Fibroblast of the conjunctiva (primary cell): ENCODE measurements at regions not wholly inside any gene's neighbourhood (a gene's known extent, or its start where the extent isn't known, plus 50 kb on each side); places are given as distances from the start of the nearest gene placed in this dataset.
A peak's percentile ranks its signal among the peaks of the same experiment; 100 is the strongest.

ENCODE experiments used
- DNase-seq: peaks from one replicate; pipeline ENCODE4 v3.0.0-alpha.2; 2010; ENCODE audit warnings: low read depth

DNA sequence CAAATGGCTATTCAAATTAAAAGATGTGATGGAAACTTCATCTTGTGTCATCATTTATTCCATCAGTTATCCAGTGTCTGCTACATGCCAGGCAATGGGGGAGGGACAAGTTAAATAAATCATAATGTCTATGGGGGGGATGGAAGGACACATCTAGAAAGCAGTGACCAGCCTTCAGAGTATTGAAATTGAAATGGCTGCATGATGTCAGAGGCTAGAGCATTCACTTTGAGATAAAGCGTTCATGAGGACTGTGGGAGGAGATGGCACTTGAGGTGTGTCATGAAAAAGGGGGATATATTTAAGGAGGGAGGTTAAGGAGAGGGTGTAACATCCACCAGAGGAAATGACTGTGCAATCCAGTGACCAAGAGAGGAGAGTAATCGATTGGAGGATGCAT, 50.6 kb downstream of the SLIT2 start:
- no peak for DNase-seq

DNA sequence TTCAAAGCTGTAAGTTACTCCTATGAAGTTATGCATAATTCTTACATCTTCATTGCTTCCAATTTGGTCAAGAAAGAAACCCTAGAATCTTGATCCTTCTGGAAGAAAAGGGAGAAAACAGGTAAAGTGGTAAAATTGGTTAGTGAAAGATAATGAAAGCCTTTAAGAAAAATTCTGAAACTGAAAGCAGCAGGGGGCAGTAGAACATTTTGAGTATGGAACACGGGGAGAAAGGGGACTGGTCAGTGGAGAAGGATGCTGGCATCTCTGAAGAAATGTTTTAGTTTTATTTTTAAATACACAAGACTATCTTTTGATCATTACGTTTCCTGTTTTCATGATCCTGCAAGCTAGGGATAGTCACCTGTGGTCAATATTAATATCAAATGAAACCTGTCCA, 54.3 kb downstream of the SLIT2 start:
- DNase-seq: no peak

DNA sequence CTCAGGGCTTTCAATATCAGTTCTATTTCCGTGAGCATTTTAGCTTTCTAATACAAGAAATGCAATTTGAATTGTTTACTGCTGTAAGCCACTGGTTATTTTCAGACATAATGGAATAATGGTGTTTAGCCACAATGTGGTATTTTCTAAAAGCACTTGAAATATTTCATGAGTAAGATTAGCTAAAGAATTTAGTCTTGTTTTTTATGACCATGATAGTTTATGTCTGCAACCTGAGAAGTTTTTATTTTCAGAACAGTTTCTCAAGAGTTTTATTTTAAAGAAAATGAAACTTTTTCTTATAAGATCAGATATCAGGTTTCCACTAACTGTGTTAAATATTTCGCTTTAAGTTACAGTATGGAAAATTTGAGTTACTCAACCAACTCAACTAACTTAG, 60.2 kb downstream of the SLIT2 start:
- DNase-seq: no peak

DNA sequence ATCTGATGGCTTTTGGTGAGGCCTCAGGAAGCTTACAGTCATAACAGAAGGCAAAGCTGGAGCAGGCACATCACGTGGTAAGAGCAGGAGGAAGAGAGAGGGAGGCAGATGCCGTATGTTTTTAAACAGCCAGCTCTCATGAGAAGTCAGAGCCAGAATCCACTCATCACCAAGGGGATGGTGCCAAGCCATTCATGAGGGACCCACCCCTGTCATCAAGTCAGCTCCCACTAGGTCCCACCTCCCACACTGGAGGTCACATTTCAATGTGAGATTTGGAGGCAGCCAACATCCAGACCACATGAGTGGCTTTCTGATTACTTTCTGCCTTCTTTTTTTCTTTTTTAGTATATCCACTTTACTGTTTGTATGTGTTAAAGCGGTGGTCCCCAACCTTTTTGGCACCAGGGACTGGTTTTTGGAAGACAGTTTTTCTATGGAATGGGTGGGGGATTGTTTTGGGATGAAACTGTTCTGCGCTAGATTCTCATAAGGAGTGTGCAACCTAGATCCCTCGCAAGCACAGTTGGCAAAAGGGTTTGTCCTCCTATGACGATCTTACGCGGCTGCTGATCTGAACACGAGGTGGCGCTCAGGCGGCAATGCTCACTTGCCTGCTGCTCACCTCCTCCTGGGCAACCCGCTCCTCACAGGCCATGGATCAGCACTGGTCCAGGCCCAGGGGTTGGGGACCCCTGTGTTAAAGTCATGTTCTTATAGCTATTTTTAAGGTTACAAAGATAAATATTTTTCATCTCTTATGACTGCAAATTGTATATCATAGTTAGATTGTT, 61.7 kb downstream of the SLIT2 start:
- DNase-seq: no peak

DNA sequence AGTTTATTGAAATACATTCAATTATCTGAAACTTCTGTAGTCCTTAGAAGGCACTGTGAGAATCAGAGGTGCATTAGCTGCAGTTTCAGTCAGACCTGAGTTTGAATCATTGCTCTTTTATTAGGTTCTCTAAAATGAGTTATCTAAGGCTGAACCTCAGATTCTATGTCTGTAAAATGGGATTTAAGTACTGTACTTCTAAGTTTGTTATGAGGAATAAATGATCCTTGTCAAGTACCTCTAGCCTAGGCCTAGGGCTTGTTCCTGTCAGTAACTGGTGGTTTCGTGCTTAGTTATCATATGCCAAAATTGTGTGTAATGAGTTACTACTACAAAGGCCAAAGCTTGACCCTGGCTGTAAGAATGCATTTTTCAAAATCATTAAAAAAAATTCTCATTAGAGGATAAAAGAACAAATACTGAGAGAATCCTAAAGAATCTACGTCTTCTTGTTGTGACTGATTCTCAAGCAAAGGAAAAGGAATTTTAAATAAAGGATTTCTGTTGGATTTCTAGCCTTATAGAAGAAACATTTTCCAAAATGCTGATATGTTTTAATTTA, 65.8 kb downstream of the SLIT2 start:
- no peak for DNase-seq

DNA sequence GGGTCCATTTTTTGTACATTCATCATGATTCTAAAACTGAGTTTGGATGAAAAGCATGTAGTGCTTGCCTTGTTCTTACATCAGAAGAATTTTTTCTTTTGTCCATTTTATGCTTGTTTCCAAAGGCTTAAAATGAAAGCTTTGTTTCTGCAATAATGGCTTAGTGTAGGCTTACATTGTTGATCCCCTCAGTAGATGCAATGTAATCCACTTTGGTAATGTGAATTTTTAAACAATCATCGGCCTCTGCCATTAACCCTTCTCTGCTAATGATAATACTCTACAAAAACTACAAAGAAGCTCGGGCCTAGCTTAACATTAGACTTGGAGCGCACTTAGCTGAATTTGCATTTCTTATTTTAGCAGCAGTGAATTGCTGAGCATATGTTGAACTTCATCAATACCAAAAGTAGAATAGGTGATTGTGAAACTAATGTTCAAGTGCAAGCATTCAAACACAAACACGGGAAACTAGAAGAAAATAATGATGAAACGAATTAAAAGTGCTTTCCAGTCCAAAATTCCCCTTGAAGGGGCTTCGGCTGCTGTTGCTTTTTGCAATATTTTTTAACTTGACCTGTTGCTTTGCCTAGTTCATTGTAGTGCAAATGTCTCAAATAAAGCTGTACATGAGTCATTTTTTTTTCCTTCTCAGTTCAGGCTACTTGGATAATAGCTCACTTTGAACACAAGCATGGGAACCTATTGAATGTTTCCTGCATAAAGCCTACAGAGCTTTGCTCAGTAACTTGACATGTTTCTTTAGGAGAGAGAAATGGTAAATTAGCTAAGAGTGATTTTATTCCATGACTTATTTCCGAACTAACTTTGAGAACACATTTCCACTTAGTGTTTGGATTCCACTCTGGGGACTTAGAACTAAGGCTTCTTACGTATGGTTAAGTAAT, 66.5 kb downstream of the SLIT2 start:
- peak; percentile 41 for DNase-seq

DNA sequence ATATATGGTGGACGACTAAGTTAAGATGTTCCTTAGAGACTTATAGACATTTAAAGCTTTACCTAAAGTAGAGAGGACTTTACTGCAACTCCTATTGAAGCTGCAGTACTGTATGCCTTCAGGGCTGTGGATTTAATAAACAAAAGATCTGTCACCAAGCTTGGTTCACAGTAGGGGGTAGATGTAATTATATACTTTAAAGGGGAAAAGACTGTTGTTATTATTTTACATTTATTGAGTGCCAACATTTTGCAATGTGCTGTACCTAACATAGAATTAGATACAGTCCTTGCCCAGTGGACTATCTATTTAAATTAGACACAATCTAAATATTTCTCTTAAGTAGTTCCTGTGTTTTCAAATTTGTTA, 67.2 kb downstream of the SLIT2 start:
- DNase-seq: no peak

DNA sequence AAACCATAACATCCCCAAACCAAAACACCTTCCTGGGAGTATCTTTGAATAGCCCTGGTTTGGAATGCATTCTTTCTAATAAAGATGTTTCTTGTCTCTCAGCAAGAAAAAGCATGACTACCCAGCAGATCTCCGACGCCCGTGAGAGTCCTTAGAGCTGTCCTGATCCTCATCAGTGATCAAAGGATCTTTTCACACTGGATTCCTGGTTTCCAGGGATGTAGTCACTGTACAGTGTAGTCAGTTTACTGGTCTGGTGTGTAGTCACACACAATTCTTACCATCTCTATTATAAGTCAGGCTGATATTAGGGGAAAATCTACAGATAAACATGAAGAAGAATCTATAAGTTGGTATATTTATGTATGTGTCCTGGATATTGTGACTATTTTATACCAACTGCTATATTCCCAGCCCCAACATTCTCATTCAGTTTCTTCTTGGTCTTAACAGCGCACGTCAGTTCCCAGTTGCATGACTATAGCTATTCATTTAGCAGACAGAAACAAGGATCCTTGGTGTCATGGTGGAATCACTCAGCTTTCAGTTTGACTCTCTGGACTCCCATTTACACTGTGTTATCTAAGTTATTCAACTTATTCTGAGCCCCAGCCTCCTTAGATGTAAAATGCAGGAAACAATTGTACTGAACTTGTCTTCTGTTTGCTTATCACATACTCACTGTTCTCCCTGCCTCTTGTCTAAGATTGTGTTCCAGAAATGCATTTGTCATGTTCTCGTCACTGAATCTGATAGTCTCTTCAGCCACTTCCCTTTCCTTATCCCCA, 68.3 kb downstream of the SLIT2 start:
- DNase-seq: no peak

DNA sequence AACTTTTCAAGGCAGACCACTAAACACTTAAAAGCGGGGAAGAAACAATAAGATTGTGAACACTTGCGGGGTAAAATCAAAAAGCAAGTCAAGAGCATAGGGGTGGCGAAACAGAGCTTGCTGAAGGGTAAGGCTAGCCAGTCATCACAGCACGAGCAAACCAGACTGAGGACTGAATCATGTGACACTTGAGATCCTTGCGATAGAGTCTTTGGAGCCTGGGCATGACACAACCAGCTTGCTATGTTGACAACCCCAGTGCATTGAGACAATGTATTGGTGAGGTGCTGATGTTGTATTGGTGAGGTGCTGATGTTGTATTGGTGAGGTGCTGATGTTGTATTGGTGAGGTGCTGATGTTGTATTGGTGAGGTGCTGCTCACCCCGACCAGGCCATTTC, 72.3 kb downstream of the SLIT2 start:
- DNase-seq: no peak

DNA sequence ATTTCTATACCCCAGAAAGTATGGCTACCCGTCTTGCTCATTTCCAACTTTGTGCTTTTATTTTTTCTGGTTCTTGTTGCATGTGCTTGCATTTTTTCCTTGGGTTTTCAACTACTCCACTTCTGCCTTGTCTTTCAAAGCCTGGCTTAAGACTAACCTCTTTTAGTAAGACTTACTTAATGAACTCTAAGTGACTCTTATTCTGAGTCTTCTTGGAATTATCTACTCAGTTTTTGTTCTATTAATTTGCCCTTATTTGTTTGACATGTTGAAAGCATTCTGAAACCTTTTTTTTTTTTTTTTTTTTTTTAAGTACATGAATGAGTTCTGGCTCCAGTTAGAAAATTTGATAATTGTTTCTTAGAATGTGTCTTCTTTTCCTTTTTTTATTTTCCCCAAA, 74.8 kb downstream of the SLIT2 start:
- no peak for DNase-seq

DNA sequence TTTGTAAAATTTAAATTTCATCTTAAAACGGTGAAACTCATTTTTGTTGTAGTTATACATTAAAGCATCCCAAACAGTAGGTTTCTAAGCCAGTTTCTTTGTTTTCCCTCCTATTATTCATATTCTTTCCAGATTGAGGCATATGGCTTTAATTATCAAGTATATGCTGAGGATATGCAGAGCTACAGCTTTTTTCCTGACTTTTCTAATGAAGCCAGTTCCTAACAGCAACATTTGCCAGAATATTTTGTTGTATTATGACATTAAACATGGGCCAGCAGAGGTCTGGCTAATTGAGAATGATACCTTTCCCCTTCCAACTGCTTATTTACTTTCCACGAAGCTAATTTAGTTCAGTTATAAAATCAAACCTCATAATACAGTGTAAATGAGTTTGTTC, 75.3 kb downstream of the SLIT2 start:
- no peak for DNase-seq

DNA sequence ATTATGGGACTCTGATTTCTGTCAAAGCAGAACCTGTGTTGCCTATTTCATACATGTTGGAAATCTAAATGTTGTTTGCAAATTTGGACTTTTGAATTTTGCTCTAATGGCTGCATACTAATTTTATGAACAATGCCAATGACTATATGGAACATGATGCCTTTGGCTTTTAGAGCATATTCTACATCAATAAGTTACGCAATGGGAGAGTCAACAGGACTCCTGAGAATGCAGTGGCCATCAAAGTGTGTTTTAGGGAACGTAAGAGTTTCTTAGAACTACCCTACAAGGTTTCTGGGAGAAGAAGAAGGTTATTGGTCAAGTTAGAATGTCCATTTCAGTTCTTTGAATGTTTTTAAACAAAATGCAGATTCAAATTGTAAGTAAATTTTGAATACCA, 76.1 kb downstream of the SLIT2 start:
- DNase-seq: no peak

DNA sequence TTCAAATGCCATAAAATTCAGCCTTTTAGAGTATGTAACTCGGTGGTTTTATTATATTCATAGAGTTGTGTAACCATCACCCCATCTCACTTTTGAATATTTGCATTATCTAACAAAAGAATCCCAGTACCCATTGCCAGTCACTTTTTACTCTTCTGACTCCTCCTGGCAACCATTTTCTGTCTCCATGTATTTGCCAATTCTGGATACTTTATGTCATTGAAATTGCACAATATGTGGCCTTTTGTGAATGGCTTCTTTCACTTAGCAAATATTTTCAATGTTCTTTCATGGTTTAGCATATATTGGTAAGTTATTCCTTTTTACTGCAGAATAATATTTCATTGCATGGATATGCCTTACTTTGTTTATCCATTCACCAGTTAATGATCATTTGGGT, 79.9 kb downstream of the SLIT2 start:
- no peak for DNase-seq

DNA sequence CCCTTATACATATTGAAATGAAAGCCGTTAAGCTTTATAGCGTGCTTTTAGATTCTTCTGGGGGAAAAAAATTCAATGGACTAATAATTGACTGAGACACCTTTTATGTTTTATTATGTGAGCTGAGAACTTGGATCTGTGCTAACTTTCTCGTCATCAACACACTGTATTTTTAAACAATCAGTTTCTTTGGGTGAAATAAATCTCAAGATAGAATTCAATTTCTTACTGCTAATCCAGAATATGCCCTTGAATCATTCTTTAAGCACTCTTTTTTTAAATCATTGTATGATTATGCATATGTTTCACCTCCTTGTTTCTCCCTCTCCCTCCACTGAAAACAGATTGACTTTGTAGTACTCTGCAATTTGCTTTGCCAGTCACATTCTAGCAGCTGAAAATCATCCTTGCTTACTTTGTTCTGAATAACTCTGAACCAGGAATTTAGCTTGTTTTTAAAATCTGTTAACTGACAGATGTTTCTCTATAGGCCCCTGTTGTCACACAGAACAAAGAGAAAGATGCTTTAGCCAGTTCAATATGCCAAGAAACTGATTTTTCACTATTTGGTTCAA, 81.5 kb downstream of the SLIT2 start:
- DNase-seq: no peak

DNA sequence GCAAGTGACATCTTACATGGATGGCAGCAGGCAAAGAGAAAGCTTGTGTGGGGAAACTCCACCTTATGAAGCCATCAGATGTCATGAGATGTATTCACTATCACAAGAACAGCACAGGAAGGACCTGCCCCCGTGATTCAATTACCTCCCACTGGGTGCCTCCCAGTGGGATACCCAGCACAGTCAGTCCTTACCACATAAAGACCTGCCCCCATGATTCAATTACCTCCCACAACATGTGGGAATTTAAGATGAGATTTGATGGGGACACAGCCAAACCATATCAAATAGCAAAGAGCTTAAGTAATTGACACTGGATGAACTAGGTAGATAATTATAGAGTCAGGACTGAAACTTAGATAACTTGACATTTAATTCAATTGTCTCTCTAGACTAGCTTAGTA, 85.6 kb downstream of the SLIT2 start:
- no peak for DNase-seq

DNA sequence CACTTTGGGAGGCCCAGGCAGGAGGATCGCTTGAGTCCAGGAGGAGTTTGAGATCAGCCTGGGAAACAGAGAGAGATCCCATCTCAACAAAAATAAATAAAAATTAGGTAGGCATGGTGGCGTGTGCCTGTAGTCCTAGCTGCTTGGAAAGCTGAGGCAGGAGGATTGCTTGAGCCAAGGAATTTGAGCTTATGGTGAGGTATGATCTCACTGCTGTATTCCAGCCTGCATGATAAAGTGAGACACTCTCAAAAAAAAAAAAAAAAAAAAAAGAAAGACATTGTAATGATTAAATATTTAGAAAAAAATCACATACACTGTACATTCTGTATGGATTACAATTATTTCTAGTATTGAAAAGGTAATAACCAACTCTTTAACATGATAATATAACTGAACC, 87.1 kb downstream of the SLIT2 start:
- DNase-seq: no peak

DNA sequence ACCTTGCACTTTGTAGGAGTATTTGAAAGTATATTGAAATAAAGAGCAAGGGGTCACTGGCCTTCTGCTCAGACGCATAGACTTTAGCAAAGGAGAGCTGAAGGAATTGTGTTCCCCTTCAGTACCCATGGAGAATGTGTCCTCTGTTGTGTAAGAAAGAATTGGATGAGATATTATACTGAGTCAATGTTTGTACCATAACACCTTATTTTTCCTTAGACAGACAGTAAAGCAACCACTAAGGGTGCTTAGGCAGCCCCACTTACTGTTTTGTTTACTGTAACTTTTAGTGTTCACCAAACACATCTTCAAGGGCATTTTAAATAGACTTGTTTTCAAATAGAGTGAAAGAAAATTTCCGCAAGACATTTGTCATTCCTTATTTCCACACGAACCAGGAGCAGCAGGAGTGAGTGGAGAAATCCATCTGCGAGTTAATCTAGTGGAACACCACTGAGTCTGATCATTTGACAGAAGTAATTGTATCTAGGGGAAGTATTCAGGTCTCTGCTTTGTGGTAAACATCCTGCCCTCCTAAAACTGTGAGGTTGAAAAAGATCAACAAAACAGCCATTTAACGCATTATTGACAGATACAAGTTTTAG, 89.5 kb downstream of the SLIT2 start:
- DNase-seq: no peak

DNA sequence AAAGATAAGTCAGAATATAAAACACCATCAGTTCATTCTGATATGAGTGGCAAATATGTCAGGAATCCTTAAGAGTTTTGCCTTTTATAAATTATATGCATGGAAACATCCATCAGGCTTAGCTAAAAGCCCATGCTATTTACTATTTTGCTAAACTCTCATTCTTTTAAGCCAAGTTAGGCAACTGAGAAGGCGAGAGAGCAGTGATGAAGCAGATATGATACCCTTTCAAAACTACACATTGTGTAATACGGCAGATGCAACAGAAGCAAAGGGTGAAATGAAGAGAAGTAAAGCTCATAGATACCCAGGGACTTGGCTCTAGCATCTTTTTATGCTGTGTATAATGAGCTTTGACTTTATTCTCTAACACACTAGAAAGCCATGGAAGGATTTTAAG, 95.8 kb downstream of the SLIT2 start:
- no peak for DNase-seq

DNA sequence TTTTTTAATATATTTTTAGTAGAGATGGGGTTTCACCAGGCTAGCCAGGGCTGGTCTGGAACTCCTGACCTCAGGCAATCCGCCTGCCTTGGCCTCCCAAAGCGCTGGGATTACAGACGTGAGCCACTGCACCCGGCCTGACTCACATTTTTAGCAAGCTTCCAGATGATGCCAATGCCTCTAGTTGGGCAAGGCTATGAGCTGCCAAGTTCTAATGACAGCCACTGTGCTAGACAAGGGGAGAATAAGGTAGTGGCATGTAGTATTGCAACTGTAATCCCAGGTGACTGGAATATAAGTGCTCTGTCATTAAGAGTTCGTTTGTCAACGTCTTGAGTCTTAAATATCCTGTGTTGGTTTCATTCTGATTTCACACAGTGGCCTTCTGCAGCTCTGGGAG, 96.7 kb downstream of the SLIT2 start:
- no peak for DNase-seq

DNA sequence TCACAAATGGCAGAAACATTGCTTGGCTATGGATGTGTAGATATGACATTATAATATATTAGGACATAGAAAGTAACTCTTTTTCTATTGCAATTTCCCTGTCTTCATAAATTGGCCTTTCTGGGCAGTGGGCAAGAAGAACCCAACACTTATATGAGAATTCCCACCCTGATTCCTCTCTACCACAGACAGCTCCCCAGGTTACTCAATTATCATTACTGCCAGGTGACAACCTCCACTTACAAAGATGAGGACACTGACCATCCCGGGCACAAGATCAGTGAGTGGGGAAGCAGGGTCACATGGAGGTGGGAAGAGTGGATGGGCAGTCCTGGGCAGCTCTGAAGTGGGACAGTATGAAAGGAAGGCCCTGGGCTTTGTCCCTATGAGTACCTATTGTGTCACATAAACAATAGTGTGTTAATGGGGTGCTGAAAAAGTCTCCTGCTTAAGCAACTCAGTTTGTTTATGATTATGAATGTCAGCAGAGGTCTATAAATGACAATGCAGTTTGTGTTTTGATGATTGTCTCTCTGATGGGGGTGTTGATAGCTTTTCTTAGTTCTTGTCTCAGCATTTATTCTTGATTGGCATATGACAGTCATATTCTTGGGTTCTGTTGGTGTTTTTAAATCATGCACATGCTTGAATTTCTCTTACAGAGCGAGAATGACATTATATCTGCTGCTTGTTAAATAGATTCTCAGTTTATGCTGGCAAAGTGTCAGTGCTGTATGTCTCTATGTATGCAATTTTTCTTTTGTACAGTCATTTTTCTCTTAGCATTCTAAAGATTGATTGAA, 99.9 kb downstream of the SLIT2 start:
- DNase-seq: no peak

DNA sequence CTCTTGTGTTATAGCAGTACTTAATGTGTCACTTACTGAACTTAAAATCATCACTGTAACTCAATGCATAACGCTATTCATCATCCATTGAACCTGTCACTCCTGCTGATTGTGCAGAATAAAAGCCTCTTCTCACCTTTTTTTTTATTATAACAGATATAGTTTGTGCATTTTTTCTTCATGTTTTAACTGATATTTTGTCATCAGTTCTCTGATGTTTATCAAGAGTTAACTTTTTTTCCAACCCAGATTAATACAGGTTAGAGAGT, 100.4 kb downstream of the SLIT2 start:
- no peak for DNase-seq
